GM12891 (cell line): ENCODE measurements at regions not wholly inside any gene's neighbourhood (a gene's known extent, or its start where the extent isn't known, plus 50 kb on each side); places are given as distances from the start of the nearest gene placed in this dataset.

Experiments used
- POLR2A ChIP-seq: IDR thresholded peaks from 2 replicates; pipeline ENCODE4 v1.6.1; 2011; ENCODE audit warnings: low read depth, low read length, control low read depth
- POLR2AphosphoS5 ChIP-seq: IDR thresholded peaks from 2 replicates; pipeline ENCODE4 v1.6.1; 2011; ENCODE audit warnings: low read depth, low read length, control low read depth
- SPI1 ChIP-seq: IDR thresholded peaks from 2 replicates; pipeline ENCODE4 v1.6.1; 2011; ENCODE audit warnings: low read depth, low read length, control low read depth

GRCh38 chr5:124980163-124980941, 233.9 kb upstream of the ZNF608 start:
- TF ChIP-seq POLR2A = no peak
- no peak for TF ChIP-seq POLR2AphosphoS5
- TF ChIP-seq SPI1 = peak; percentile 29; the same call in 1 of the 2 replicates
